ENCODE measurements at regions not wholly inside any gene's neighbourhood (a gene's known extent, or its start where the extent isn't known, plus 50 kb on each side); places are given as distances from the start of the nearest gene placed in this dataset.

- no peak for TF ChIP-seq EP300 (IDR thresholded peaks at IDR 0.05; ENCODE audit: low read depth)
- TF ChIP-seq POLR2A (IDR thresholded peaks at IDR 0.05) = no peak
These were observed 204.6 kb downstream of the LTN1 start for GRCh38 chr21:28788030-28788429.

Measured in transverse colon (tissue), 1 donor.